ENCODE measurements at regions not wholly inside any gene's neighbourhood (a gene's known extent, or its start where the extent isn't known, plus 50 kb on each side); places are given as distances from the start of the nearest gene placed in this dataset.

DNA sequence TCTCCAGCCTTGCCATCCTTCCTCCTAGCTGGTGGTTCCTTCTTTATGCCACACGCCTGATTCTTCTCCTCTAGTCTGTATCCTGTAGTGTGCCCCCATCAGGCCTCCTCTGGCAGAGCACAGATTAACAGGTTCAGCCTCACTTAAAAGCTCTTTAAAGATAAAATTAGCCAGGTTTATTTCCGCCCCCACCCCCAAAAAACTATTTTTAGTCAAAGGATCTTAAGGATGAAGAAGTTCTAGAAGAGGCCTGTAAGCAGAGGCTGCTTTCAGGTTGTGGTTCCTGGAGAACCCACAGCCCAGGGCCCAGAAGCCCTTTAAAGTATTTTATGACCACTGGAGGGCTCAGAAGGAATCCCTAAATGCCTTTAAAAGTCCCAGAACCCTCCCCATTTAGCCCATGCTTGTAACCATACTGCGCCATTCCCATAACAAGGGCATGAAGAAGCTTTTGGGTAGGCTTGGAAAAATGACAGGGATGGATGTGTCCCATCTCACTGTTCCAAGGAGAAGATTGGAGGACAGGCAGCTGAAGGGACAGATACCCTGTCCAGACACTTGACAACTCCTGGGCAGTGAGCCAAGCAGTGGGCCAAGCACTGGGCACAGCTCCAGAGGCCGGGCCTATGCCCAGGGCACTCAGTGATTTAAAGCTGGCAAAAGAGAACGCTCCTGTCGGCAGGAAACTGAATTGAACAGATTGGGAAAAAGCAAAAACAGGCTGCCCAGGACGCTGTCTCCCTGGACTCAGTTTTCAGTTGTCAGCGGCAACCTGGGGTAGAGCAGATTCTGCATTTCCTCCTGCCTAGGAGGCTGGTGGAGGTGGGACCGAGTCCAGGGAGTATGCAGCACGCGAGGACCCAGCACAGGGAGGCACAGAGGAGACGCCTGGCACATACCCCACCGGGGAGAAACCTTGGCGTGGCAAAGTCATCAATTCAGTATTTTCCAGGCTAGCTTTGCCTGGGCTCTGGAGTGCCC, 106.3 kb upstream of the SSBP2 start:
- peak in 53 of 56 donors; percentile 18 to 92 (median 66) for DNase-seq

DNA sequence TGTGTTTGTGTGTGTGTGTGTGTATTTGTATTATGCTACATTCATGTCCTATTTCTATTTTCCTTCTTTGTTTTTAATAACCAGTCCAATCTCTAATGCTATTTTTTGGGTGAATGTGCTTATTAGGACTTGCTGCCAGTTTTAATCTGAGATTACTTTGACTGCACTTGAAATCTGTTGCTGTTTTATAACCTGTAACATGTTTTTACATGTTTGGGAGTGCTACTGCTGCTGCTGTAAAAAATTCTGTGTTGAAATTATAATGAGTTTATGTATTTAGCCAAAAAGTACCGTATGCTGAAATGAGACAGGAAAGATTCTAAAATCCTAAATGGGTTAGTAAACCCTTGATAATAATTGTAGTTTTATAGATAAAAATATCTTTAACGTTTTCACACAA, 104.7 kb upstream of the SSBP2 start:
- DNase-seq = no peak

- peak in 1 of 56 donors; percentile 13 for DNase-seq
Observed at GRCh38 chr5:81854915-81855314, 104.0 kb upstream of the SSBP2 start.

DNA sequence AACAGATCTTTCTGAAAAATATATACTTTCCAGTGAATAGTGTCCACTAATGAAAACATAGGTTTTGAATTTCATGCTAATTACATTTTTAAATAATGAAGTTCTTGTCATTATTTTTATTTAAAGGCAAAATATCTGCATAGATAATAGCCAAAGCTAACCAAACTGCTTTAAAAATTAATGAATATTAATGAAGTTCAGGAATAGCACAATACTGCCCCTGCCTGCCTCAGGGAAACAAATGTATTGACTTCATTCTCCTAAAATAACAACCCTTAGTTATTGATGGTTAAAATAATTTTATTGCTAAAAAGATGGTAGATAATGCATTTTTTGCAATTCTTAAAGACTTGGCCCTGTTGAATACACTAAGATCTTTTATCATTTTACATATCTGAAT, 103.6 kb upstream of the SSBP2 start:
- no peak for DNase-seq

DNA sequence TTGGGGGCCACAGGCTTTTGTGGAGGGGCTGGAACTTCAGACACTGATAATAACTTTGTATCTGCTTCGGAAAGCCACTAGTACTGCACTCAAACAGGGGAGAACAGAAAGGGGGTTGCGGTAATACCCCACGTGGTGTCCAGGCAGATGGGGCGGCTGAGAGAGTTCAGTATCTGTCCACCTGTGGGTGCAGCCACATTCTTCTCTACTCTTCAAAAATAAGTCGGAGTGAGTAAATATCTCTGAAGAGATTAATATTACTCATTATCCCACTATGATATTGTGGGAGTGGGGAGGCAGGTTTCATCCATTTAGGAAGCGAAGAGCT, 102.1 kb upstream of the SSBP2 start:
- DNase-seq = no peak

DNA sequence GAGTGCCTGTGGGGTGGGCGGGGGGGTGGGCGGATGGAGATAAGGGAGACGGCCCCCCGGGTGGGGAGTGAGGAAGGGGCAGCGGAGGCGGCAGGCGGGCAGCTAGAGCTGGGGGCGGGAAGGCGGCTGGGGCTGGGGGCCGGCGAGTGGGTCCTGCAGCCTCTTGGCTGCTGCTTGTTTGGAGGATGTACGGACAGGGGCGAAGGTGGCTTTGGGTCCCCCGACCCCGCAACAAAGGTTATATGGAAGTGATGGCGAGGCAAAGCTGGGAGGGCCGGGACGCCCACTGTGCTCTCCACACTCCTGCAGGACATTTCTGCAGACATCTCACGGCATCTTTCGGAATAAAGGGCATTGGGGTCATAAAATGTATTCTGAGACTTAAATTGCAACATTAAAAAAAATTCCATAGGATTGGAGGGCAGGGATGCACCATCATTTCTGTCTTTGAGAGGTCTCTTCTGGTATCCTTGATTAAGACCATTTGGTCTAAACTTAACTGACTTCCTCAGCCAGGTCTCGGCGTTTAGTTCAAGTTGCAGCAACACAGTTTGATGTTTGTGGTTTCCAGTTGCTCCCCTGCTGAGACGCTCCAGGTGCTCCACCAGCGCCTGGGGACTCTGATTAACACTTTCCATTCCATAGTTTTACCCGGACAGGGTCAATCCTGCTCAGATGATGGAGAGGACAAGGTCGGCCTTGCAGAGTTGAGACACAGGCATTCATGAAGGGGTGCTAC, 101.6 kb upstream of the SSBP2 start:
- peak in 12 of 56 donors; percentile 4 to 55 (median 28) for DNase-seq

DNA sequence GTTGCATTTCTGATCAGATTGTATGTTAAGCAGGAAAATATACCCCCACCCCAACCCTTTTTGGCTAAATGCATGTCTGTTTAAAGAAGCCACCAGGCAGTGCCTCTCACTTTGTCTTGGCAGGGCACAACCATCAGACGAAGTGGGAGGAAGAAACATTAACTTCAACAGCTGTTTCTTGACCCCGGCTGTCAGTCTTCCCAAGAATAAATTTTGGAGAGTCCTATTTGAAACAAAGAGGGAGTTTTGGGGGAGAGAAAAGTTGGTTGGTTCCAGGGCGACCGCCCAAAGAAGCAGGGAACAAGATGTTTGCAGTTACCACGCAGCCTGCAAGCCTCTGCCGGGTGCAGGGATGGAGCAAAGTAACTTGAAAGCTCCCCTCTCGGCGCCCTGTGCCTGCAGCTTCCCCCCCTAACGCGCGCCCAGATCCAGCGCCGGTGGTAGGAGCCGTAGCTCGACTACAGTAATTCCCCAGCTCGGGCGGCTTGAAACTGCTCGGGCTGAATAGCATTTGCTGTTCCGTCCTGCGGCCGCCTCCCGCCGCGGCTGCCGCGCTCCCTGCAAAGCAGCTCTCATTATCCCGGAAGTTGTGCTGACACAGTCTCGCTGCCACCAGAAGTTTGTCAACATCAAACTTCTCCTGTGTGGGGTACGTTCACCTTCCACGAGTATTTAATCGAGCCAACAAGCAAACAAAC, 100.7 kb upstream of the SSBP2 start:
- peak in 55 of 56 donors; percentile 58 to 98 (median 94) for DNase-seq

GRCh38 chr5:81850501-81851357, 99.8 kb upstream of the SSBP2 start:
- DNase-seq = peak in 1 of 56 donors; percentile 43

- DNase-seq = peak in 6 of 56 donors; percentile 3 to 20 (median 12)
Observed at GRCh38 chr5:81849770-81850367, 99.0 kb upstream of the SSBP2 start.

DNA sequence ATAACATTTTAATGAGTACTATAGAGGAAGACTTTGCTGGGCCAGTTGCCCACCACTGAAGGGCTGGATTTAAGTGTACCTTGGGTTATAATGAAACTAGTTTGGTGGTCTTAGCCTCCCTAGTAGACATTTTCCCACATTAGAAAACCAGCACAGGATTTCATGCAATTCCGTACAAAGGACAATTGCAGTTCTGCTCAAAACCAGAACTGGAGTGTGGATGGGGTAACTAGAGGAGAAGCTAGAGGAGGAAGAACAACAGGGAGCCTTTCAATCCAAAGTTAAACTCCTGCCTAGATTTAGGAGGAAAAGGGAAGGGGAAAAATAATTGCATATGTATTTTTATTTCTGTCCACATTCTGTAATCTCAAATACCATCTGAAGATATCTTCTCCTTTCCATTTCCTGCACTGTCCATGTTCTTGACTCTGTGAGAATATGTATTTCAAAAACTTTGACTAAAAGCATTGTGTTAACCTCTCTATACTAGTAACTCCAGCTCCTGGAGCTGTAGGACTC, 97.5 kb upstream of the SSBP2 start:
- peak in 10 of 56 donors; percentile 8 to 63 (median 18) for DNase-seq

DNA sequence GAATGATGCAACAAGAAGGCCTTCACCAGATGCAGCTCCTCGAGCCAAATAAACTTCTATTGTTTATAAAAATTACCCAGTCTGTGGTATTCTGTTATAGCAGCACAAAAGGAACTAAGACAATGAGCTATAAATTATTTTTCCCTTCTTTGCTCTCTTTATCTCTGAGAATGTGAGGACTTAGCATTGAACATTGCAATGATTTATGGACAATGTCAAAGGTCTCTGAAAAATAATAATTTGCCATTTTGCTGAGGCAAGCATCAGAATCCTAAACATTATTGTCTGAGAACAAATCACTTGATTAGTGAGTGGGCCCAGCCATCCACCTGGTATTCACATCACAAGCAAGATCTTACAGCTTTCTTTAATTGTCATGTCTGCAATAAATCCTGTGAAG, 95.4 kb upstream of the SSBP2 start:
- no peak for DNase-seq

DNA sequence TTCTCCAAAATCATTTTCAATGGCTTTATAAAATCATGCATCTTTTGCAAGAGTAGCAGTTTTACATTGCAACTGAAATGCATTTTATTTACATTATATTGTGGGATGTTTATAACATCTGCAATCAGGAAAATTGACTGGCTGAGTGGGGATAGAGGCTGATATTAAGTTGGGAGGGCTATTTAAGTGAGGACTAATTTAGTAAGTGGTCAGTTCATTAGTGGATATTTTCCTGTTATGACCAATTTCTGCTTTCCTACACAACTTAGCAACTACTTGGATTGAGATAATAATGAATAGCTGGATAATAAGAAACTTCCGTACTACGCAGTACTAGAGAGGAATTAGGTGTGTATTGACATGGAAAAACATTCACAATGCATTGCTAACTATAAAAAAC, 92.9 kb upstream of the SSBP2 start:
- no peak for DNase-seq

DNA sequence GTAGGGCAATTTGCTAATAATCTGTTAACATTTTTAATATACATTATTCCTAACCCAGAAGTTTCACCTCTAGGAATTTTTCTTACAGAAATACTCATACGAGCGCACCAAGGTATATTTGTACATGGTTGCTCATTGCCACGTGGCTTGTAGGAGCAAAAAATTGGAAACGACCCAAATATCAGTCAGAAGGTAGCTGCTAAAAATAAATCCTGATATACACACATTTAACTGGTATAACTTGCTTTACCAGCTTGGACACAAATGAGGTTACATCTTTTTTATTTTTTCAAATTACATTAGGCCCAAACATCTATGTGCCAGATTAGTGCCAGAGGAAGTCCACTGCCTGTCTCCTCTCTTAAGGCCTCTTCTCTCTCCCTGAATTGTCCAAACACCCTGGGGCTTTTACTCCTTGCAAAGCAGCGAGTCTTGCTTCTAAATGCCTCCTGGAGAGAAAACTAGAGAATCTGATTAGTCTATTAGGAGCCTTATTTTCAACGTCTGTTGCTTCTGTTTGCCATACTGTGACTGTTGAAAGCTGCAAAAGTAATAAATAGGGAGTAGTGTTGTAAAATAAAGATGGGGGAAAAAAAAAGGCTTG, 92.0 kb upstream of the SSBP2 start:
- no peak for DNase-seq

GRCh38 chr5:81839034-81839433, 88.1 kb upstream of the SSBP2 start:
- no peak for DNase-seq

GRCh38 chr5:81838307-81838906, 87.5 kb upstream of the SSBP2 start:
- peak in 1 of 56 donors; percentile 34 for DNase-seq

DNA sequence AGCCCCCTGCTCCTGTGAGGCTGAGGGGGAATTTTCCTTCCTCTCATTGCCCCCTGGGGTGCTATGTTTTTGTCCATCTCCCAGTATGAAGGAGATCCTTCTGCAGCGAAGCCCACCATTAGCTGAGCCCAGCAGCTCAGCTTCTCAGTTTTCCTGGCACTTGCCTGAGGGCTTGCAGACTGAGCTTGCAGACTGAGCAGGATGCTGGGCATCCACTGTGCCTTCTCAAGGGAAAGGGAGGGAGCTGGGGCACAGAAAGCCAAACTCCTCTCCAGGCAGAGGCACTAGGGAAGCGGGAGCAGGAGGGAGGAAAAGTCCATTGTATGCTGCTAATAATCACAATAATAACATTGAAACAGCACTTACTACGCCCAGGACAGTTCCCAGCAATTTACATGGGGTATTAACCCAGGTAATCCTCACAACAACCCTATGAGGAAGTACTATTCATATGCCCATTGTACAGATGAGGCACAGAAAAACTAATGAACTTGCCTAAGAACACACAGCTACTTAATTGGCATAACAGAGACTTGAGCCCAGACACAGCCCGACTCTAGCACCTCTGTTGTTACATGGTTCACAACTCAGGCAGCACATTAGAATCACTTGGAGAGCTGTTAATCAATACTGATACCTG, 86.9 kb upstream of the SSBP2 start:
- no peak for DNase-seq

DNA sequence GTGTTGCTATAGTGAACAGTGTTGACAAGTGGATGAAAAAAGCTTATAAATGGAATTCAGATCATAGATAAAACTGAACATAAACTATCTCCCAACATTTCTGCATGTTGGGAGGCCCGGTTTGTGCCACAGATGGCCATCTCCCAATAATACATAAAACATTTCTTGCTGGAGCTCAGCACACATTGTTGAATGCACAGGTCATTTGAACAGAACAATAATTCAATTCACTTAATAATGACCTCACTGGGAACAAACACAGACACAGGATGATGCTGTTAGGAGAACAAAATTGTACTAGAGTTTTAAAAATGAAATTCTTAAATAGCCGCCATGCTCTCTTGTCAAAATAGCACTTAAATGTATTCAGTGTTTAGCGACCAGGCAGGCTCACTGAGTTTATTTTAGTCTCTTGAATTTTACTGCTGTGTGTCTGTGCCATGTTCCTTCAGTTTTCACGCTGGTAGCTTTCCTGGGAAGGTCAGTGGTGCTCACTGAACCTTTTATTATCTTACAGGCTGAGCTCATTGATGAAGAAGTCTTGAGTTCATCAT, 85.0 kb upstream of the SSBP2 start:
- no peak for DNase-seq

GRCh38 chr5:81834021-81834660, 83.2 kb upstream of the SSBP2 start:
- DNase-seq = no peak

Measured in amygdala (tissue), 56 donors.